ENCODE measurements at regions not wholly inside any gene's neighbourhood (a gene's known extent, or its start where the extent isn't known, plus 50 kb on each side); places are given as distances from the start of the nearest gene placed in this dataset.

- no peak for DNase-seq
Observed at GRCh38 chr17:72344613-72345012, 223.8 kb downstream of the SOX9 start.

- no peak for DNase-seq
Observed at GRCh38 chr17:72345088-72345487, 224.3 kb downstream of the SOX9 start.

- no peak for DNase-seq
Observed at GRCh38 chr17:72345536-72345935, 224.7 kb downstream of the SOX9 start.

GRCh38 chr17:72346306-72346705 is 225.5 kb downstream of the SOX9 start:
- DNase-seq = no peak

- no peak for DNase-seq
Observed at GRCh38 chr17:72349011-72349410, 228.2 kb downstream of the SOX9 start.

GRCh38 chr17:72349491-72349995 is 228.7 kb downstream of the SOX9 start:
- no peak for DNase-seq

GRCh38 chr17:72350073-72350472 is 229.3 kb downstream of the SOX9 start:
- DNase-seq = no peak

GRCh38 chr17:72351365-72351764 is 230.5 kb downstream of the SOX9 start:
- no peak for DNase-seq

GRCh38 chr17:72351884-72352346 is 231.1 kb downstream of the SOX9 start:
- DNase-seq = no peak

GRCh38 chr17:72353502-72353901 is 232.7 kb downstream of the SOX9 start:
- no peak for DNase-seq

GRCh38 chr17:72354071-72354470 is 233.3 kb downstream of the SOX9 start:
- DNase-seq = no peak

- DNase-seq = no peak
Observed at GRCh38 chr17:72357764-72358365, 237.0 kb downstream of the SOX9 start.

- DNase-seq = no peak
Observed at GRCh38 chr17:72358465-72358864, 237.6 kb downstream of the SOX9 start.

- DNase-seq = no peak
Observed at GRCh38 chr17:72359274-72359673, 238.5 kb downstream of the SOX9 start.

- no peak for DNase-seq
Observed at GRCh38 chr17:72359811-72360210, 239.0 kb downstream of the SOX9 start.

GRCh38 chr17:72360386-72360940 is 239.6 kb downstream of the SOX9 start:
- no peak for DNase-seq

GRCh38 chr17:72361892-72362291 is 241.1 kb downstream of the SOX9 start:
- no peak for DNase-seq

GRCh38 chr17:72362376-72363088 is 241.7 kb downstream of the SOX9 start:
- DNase-seq = no peak

- DNase-seq = no peak
Observed at GRCh38 chr17:72363089-72363610, 242.3 kb downstream of the SOX9 start.

- no peak for DNase-seq
Observed at GRCh38 chr17:72365857-72366414, 245.1 kb downstream of the SOX9 start.

GRCh38 chr17:72366626-72367025 is 245.8 kb downstream of the SOX9 start:
- DNase-seq = no peak

- no peak for DNase-seq
Observed at GRCh38 chr17:72368191-72368590, 247.4 kb downstream of the SOX9 start.

GRCh38 chr17:72369366-72369765 is 248.5 kb downstream of the SOX9 start:
- DNase-seq = no peak

GRCh38 chr17:72370819-72371218 is 250.0 kb downstream of the SOX9 start:
- no peak for DNase-seq
